GM23248 (cell line): ENCODE measurements at regions not wholly inside any gene's neighbourhood (a gene's known extent, or its start where the extent isn't known, plus 50 kb on each side); places are given as distances from the start of the nearest gene placed in this dataset.

Source experiments
- DNase-seq: peaks from one replicate; pipeline ENCODE4 v3.0.0-alpha.2; 2015
- H2AFZ ChIP-seq: fragments of 200-600 bp; sonication (generic); 2 replicates; pipeline ENCODE4 v1.6.1; 2016; ENCODE audit warnings: antibody characterized with exemption
- H3F3A ChIP-seq: fragments of 200-600 bp; sonication (generic); 2 replicates; pipeline ENCODE4 v1.6.1; 2016; ENCODE audit warnings: mild to moderate bottlenecking, antibody characterized with exemption, mixed run types; ENCODE audit not compliant: insufficient read depth
- H3K27ac ChIP-seq: fragments of 200-600 bp; sonication (generic); 2 replicates; pipeline ENCODE4 v1.5.1; 2016; ENCODE audit warnings: mild to moderate bottlenecking
- H3K27me3 ChIP-seq: fragments of 200-600 bp; sonication (generic); replicated peaks from 2 replicates; pipeline ENCODE4 v1.6.1; 2016; ENCODE audit warnings: mild to moderate bottlenecking; ENCODE audit not compliant: insufficient read depth
- H3K36me3 ChIP-seq: fragments of 200-600 bp; sonication (generic); 2 replicates; pipeline ENCODE4 v1.6.1; 2016; ENCODE audit warnings: low read depth, mild to moderate bottlenecking
- H3K4me1 ChIP-seq: fragments of 200-600 bp; sonication (generic); 2 replicates; pipeline ENCODE4 v1.6.1; 2016; ENCODE audit warnings: mild to moderate bottlenecking; ENCODE audit not compliant: insufficient read depth
- H3K4me2 ChIP-seq: fragments of 200-600 bp; sonication (generic); one replicate; pipeline ENCODE4 v1.6.1; 2016; ENCODE audit warnings: mild to moderate bottlenecking; ENCODE audit not compliant: unreplicated experiment
- H3K4me3 ChIP-seq: fragments of 200-600 bp; sonication (generic); 2 replicates; pipeline ENCODE4 v1.5.1; 2016; ENCODE audit warnings: mild to moderate bottlenecking
- H3K79me2 ChIP-seq: fragments of 200-600 bp; sonication (generic); 2 replicates; pipeline ENCODE4 v1.6.1; 2016; ENCODE audit warnings: mild to moderate bottlenecking; ENCODE audit not compliant: insufficient read depth
- H3K9ac ChIP-seq: fragments of 200-600 bp; sonication (generic); 2 replicates; pipeline ENCODE4 v1.6.1; 2016; ENCODE audit warnings: mild to moderate bottlenecking
- H3K9me2 ChIP-seq: fragments of 200-600 bp; sonication (generic); 2 replicates; pipeline ENCODE4 v1.6.1; 2016; ENCODE audit warnings: mixed run types, mild to moderate bottlenecking, moderate library complexity; ENCODE audit not compliant: insufficient read depth
- H3K9me3 ChIP-seq: fragments of 200-600 bp; sonication (generic); one replicate; pipeline ENCODE4 v1.6.1; 2017; ENCODE audit warnings: low read depth
- H4K20me1 ChIP-seq: fragments of 200-600 bp; sonication (generic); 2 replicates; pipeline ENCODE4 v1.6.0; 2016; ENCODE audit not compliant: insufficient read depth
- EZH2 ChIP-seq: fragments of 200-600 bp; sonication (generic); IDR thresholded peaks from 2 replicates; pipeline ENCODE4 v1.6.1; 2018; ENCODE audit warnings: antibody characterized with exemption, mild to moderate bottlenecking; ENCODE audit not compliant: insufficient read depth, poor library complexity, severe bottlenecking
- EZH2phosphoT487 ChIP-seq: fragments of 200-600 bp; sonication (generic); IDR thresholded peaks from 2 replicates; pipeline ENCODE4 v1.6.1; 2018; ENCODE audit warnings: antibody characterized with exemption, moderate library complexity, mild to moderate bottlenecking, low read depth; ENCODE audit not compliant: insufficient read depth
- WGBS, 2 experiments: methylation state at CpG; one replicate each; pipeline ENCODE4 v1.1.6; 2015 to 2017; ENCODE audit warnings: low lambda C conversion rate in 2 of 2, low coverage in 1 of 2; ENCODE audit errors: missing lambda C conversion rate in 2 of 2; 5-methylcytosine and 5-hydroxymethylcytosine counted together
- in situ Hi-C: fragments of 300-500 bp; cut with MboI; formaldehyde crosslinking; loops from 2 replicates; pipeline ENCODE4 v1.15.0; 2020

- Histone ChIP-seq H2AFZ (no peak overlapping the region), H4K20me1 (no peaks in the 10 kb centered on the region), H3K4me2 (no peak overlapping the region), H3K27me3 (no peaks in the 10 kb centered on the region; the same call in 1 of the 2 replicates), H3K9ac (no peak overlapping the region), H3K4me1 (no peaks in the 10 kb centered on the region), H3K79me2 (no peaks in the 10 kb centered on the region), H3K4me3 (no peak overlapping the region), H3K9me3 (no peaks in the 10 kb centered on the region), H3F3A (no peaks in the 10 kb centered on the region), H3K36me3 (no peaks in the 10 kb centered on the region), H3K27ac (no peak overlapping the region), H3K9me2 (no peaks in the 10 kb centered on the region)
- DNase-seq, result no peak
- TF ChIP-seq EZH2 (no peak), EZH2phosphoT487 (no peak)
- in situ Hi-C loops, result no loop called here
- WGBS, 2 experiments, result 81% methylated on average over 14 of the region's 14 CpGs
These were observed 256.4 kb downstream of the TFAP2C start for GRCh38 chr20:56885521-56885920.

GRCh38 chr20:56890011-56890410, 260.9 kb downstream of the TFAP2C start:
- Histone ChIP-seq H3K9me3 (no peaks in the 10 kb centered on the region), H3K9me2 (no peaks in the 10 kb centered on the region), H3K79me2 (no peaks in the 10 kb centered on the region), H3K4me1 (no peaks in the 10 kb centered on the region), H3K36me3 (no peaks in the 10 kb centered on the region), H3F3A (no peaks in the 10 kb centered on the region), H2AFZ (no peak overlapping the region), H3K27ac (no peak overlapping the region), H3K9ac (no peak overlapping the region), H3K4me3 (no peak overlapping the region), H3K27me3 (peaks cover 6% of the 10 kb centered on the region), H4K20me1 (no peaks in the 10 kb centered on the region), H3K4me2 (no peak overlapping the region)
- WGBS, 2 experiments, result 73 to 75% methylated on average over 11 of the region's 11 CpGs
- no peak for TF ChIP-seq EZH2
- TF ChIP-seq EZH2phosphoT487, result no peak
- in situ Hi-C loops, result no loop called here
- DNase-seq, result no peak

- no peaks in the 10 kb centered on the region for H3K36me3 ChIP-seq
- in situ Hi-C loops, result no loop called here
- no peak for DNase-seq
These were observed 264.3 kb downstream of the TFAP2C start for GRCh38 chr20:56893226-56893917.

GRCh38 chr20:56896447-56896846, 267.3 kb downstream of the TFAP2C start:
- in situ Hi-C loops, result no loop called here
- H2AFZ ChIP-seq, result no peak overlapping the region

More at GRCh38 chr20:56893226-56893917, 264.3 kb downstream of the TFAP2C start:
- peaks cover 19% of the 10 kb centered on the region for H3K27me3 ChIP-seq
- H3K4me3 ChIP-seq, result no peak overlapping the region
- H3K9me2 ChIP-seq, result no peaks in the 10 kb centered on the region
- 62 to 65% methylated on average over 8 of the region's 8 CpGs for WGBS, 2 experiments
- H3K4me2 ChIP-seq, result no peak overlapping the region
- H3K27ac ChIP-seq, result no peak overlapping the region
- no peaks in the 10 kb centered on the region for H3K4me1 ChIP-seq
- H4K20me1 ChIP-seq, result no peaks in the 10 kb centered on the region
- no peaks in the 10 kb centered on the region for H3K79me2 ChIP-seq
- no peaks in the 10 kb centered on the region for H3K9me3 ChIP-seq
- no peak overlapping the region for H2AFZ ChIP-seq
- TF ChIP-seq EZH2phosphoT487, result no peak
- no peak for TF ChIP-seq EZH2
- H3F3A ChIP-seq, result no peaks in the 10 kb centered on the region
- H3K9ac ChIP-seq, result no peak overlapping the region

More at GRCh38 chr20:56896447-56896846, 267.3 kb downstream of the TFAP2C start:
- Histone ChIP-seq H3K9me2 (no peaks in the 10 kb centered on the region), H3K9me3 (no peaks in the 10 kb centered on the region), H3K36me3 (no peaks in the 10 kb centered on the region), H3K79me2 (no peaks in the 10 kb centered on the region), H3F3A (no peaks in the 10 kb centered on the region), H4K20me1 (no peaks in the 10 kb centered on the region), H3K27ac (no peak overlapping the region), H3K4me1 (no peaks in the 10 kb centered on the region), H3K27me3 (peaks cover 27% of the 10 kb centered on the region), H3K9ac (no peak overlapping the region), H3K4me3 (no peak overlapping the region), H3K4me2 (no peak overlapping the region)
- TF ChIP-seq EZH2, result no peak
- no peak for TF ChIP-seq EZH2phosphoT487
- no peak for DNase-seq
- WGBS, 2 experiments, result 94 to 96% methylated on average over 7 of the region's 7 CpGs
